ENCODE measurements at regions not wholly inside any gene's neighbourhood (a gene's known extent, or its start where the extent isn't known, plus 50 kb on each side); places are given as distances from the start of the nearest gene placed in this dataset.

DNA sequence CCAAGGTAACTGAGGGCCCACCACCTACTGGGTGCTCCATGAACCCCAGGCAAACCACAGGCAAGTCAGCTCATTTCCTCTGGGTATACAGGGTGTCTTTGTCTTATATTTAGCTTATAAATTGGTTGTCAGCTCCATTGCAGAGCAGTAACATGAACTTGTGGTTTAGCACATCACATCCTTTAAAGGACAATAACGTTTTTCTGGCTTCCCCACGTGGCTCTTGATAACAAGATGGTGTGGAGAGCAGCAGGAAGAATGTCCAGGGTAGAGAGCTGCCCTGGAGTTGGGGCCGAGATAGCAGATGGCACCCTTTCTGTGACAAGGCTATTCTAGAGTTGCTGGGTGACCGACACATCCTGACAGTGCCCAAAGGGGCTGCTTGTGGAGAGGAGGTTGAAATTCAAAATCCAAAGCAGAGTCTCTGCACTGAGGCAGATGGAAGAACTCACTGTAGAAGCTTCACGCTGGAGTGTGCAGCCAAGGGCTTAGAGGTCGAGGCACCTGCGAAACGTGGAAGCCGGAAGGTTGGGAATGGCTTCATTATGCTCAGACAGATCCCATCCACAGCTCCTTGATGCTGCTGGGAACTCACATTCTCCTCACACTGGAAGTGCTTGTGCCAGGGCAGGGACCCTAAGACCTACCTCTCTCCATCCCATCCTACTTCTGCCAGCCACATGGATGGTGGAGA lies 133.0 kb upstream of the FRY start:
- DNase-seq: no peak

DNA sequence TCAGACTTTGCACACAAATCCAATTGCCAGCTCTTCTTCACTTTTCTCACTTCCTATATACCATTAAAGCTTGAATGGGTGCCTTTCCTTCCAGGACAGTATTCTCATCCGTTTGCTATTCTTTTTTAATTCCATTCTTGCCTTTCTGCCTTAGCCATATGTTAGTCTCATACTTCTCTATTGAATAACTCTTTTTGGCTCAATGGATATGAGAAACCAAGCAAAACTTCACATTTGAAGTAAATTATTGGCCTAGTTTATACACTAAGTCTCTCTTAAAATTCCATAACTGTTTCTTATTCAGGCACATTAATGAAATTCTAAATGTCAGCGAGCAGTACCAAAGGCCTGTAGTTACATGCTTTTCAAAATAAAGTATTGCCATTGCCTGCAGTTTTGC lies 129.6 kb upstream of the FRY start:
- no peak for DNase-seq

DNA sequence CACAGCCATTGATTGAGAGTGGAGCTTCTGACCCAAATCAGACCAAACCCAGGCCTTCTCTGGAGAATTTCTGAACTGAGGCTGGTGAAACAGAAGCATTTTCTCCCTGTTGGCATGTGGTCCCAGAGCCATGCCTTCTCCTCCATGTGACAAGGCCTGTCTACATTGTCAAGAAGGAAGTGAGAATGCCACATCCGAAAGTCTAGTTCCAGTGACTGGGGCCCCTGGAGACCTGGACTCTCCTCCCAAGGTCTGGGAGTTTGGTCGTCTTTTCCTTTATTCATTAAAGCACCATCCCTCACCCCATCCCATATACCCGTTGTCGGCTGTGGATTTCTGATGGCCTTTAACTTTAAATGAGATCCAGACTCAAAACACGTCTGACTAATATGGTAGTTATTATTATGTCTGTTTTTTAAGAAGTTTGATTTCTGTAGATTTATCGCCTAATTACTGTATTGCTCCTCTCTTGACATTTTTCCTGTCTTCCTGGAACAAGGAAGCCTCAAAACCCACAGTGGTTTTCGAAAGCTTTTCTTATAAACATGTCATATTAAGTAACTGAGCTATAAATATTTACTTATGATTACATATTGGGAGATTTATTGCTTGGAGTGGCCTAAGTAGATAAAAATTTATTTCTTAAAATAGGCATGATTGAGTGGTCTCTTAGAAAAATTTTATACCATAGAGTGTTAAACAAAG lies 128.3 kb upstream of the FRY start:
- no peak for DNase-seq

DNA sequence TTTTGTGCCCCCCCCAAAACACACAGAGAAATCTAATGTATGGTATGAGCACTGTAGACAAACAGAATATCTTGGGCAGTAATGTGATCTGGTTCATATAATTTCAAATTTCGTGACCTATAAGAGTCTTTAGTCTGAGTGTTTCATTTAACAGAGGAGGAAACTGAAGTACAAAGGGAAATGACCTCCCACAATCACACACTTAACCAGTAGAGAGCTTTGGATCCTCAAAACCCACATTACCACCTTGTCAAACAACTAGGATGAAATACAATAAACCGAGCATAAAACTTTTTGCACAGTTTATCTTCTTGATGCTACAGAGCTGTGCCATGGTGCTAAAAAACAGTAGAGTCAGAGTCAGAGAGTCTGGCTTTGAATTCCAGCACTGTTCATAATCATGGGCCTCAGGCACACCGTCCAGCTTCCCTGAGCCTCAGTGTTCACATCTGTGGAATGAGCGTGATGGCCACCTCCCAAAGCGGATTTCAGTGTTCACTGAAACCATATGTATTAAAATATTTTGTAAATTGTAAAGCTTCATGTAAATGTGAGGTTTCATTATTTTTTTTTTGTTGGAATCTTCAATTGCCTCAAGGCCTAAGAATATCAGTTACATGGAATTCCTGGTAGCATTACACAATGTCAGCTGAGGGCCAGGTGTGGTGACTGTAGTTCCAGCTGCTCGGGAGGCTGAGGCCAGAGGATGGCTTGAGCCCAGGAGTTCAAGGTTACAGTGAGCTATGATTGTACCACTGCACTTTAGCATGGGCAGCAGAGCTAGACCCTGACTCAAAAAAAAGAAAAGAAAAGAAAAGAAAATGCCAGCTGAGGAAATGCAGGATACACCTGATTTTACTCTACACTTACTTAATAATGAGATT lies 126.4 kb upstream of the FRY start:
- DNase-seq: no peak

DNA sequence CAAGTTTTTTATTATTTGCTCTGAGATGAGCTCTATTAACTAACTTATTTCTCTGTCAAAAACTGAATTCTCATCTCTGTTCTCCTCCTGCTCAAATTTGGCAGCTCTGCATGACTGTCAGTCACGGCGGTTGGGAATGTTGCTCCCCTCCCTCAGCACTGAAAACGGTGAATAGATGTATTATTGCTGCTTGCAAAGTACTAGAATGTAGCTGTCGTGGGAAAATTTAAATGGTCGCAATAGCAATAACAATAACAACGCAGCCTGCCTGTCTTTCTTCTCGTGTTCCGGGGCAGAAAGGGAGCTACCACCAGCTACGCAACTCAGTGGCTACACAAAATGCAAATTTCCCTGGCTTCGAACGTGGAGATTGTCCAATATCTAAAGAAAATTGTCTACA lies 125.6 kb upstream of the FRY start:
- no peak for DNase-seq

DNA sequence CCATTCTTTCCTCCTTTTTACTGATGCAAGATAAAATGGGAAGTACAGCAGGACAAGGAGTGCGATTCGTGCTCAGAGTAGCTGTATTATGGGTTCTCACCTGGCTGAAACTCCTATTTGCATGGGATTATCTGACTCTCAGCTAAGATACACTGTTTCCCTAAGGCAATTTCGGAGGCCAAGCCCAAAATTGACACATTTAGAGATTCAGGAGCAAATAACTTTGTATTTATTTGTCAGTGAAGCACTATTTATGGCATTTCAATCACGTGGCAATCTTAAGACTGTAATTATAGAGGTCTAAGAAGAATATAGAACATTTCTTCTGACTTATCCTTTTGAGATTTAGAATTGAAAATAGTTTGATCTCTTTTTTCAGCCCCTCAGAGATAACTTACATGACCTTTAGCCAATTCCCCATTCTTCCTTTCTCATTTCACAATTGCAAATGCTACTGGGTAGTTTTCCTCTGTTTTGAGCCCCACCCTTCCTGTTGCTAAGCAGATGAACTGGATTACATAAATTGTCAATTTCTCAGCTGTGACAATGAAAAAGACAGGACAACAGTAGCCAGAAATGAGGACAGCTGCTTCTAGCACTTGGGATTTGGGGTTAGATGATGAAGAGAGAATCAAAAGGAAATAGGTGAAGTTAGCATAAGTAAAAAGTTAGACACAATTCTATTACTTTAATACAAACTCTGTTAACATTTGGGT lies 122.7 kb upstream of the FRY start:
- no peak for DNase-seq

DNA sequence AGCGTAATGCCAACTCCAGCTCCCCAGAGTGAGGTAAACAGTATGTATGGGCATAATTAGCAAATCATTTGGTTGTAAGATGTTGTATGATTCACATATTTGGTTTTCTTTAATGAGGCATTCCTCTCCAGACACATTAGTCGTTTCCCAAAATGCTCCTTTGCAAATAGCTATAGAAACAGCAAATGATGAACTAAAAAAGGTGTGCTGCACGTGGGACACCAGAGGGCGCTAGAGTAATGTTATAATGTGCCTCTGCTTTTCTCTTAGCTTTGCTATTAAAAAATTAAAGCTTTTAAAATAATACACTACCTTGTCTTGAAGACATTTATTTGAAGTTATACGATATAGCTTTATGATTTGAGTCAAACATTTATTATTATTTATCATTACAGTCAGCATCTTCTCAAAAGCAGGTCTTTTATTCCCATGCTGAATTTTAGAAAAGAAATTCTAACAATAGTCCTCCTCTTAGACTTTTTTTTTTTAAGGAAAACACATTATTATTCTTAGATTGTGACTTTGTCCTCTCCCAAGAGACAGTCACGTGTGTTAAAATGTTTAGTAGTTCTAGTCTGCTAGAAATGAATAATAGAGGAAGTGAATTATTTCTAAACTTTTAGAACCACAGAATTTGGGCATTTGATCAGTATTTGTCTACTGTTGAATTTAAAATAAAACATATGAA lies 121.6 kb upstream of the FRY start:
- DNase-seq: peak; percentile 21

DNA sequence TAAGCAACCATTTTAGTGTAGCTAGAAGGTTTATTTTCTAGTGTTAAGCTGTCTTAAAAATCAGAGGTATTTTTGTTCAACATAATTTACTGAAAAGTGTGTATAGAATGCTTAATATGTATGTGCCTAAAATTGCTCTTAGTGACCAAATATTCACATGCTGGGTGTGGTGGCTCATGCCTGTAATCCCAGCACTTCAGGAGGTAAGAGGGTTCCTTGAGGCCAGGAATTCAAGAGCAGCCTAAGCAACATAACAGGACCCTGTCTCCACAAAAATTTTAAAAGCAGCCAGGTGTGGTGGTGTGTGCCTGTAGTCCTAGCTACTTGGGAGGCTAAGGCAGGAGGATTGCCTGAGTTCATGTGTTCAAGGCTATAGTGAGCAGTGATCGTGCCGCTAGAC lies 120.9 kb upstream of the FRY start:
- DNase-seq: no peak

DNA sequence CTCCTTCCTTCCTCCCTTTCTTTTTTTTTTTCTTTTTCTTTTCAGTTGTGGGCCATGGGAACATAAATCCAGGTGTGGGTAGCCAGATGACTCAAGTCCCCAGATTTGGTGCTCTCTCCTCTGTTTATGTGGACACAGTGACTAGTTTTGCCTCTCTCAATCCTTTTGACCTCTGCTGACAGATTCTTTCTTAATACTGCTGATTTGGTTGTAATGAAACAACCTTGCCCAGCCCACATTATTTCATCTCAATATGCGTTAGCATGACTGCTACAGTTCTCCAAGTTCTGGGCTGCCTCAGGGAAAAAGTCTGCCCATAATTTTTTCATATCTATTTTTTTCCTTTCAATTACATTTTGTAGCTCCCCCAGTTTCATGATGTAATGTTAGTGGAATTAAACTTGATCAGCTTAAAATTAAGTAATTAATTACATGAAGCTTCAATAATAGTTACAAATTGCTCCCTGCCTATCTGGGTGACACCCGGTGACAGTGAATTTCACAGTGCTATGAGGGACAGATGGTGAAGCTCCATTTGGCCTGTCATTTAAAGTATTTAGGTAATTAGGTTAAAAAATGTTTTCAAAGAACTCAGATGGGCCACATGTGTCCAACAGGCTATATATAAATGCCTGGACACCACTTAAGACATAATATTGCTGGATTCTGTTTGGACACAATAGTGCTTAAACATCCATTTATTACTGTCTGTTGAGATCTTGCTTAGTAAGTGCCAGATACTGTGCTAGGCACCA lies 118.8 kb upstream of the FRY start:
- DNase-seq: no peak

DNA sequence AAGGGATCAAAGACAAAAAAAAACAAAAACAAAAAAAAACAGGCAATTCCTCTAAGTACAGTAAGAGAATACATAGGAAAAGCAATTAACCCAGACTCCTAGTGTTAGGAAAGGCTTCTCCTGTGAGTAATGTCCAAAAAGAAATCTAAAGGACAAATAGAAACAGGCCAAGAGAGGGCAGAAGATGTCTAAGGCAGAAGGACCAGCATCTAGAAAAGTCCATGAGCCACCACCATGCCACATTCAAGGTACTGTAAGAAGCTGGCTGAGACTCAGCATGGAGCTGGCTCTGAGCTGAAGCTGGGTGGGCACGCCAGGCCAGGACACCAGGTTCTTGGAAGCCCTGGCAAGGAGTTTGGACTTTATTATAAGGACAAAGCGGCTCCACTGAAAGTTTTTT lies 118.1 kb upstream of the FRY start:
- no peak for DNase-seq

DNA sequence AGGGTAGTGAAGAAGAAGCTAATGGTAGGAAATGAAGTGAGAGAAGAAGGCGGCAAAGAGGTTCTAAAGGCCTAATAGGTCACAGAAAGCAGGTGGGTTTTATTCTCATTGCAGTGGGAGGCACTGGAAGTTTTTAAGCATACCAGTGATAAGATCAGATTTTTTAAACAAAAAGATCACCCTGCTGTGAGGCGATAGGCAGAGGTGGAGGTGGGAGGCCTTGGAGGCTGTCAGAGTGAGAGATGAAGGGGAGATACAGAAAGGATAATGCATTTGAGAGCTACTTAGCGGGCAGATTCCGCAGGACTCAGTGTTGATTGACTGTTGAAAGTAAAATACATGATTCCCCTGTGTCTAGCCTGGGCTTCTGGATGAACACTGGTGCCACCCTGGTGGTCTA lies 116.7 kb upstream of the FRY start:
- no peak for DNase-seq

DNA sequence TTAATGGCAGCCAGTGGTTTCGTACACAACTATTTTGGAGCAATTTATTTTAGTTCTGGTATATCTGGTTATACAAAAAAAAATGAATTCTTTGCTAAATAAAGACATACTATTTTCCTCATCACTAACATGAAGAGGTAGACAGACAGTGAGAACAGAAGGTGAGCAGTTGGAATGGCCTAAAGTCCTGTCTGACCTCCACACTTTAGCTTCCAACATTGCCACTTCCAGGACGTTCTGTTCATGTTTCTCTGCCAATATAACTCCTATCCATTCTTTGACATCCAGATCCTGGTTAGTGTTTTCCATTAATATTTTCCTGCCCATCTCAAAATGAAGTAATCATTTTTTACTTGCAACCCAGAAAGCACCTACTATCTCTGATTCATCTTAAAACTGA lies 112.9 kb upstream of the FRY start:
- no peak for DNase-seq

DNA sequence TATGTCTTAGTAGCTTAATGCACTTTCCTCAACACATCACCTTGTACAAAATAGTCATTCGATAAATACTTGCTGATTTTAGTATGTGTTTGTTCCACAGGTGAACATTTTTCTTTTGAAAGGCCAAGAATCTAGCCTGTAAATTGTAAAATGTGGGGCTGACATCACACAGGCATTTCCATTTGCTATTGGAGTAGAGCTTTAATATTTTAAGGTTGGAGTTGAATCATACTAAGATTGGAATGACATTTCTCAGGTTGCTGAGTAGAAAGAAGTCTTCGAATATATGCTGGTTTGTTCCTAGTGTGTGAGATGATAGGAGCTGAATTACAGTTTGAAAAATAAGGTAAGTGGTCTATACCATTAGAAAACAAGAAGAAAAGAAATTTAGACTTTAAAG lies 112.3 kb upstream of the FRY start:
- no peak for DNase-seq

DNA sequence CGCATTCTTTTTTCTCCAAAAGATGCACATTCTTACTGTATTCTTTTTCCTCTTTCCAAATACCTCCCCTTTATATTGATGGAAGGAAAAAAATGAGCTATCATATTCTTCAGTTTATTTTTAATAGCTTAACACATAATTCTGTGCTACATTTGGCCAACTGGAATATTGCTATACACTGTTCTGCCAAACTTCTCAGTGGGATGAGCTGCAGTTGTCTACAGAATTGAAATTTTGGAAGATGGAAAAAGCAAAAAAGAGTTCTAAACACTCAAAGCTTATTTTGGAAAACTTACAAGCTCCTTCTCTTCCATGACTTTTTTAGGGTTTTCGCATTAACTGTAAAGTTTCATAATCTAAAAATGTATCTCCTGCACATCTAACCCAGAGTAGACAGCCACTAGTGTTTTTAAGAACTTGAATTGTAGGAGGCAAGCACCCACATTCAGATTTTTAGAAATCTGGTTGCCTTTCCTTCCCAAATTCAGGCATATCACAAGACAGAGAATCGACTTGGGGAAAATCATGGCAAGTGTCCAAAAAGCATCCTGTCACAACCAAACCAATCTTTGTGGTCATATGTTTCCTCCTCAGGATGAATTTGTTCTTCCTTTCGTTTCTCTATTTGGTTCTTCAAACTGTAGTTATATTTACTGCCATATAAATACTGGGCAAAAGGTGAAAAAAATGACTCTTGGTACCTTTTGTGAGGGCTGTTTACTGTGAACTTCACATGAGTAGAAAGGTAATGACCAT lies 111.4 kb upstream of the FRY start:
- DNase-seq: no peak

DNA sequence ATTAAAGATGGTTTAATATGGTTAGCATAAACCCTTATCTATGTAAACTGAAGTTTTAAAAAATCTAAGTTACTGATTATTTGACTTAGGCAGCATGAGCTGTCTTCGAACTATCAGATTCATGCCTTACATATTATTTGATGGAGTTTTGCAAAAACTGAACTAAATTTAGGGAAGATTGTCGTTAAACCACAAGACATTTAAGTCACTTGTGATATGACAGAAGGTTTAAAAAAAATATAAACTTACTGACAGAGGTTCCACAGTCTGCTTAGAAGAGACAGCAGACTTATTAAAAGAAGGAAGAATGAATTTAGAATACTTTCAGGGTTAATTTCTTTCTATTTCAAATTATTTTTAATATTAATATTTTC lies 110.9 kb upstream of the FRY start:
- no peak for DNase-seq

DNA sequence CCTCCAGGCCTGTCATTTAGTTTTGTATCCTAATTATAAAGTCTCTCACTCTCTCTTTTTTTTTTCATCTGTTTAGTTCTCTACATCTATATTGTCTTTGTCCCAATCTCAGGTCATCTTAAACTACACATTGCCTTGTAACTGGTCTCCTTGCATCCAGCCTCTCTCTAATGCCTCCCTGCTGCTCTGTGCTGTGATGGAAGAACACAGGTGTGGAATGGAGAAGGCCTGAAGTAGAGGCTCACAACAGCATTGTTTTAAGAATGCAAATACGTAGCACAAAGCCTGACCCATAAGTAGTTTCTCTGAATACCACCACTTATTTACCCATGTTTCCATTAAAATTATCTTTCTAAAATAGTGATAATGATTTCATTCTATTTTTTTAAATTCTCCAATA lies 108.8 kb upstream of the FRY start:
- DNase-seq: no peak

DNA sequence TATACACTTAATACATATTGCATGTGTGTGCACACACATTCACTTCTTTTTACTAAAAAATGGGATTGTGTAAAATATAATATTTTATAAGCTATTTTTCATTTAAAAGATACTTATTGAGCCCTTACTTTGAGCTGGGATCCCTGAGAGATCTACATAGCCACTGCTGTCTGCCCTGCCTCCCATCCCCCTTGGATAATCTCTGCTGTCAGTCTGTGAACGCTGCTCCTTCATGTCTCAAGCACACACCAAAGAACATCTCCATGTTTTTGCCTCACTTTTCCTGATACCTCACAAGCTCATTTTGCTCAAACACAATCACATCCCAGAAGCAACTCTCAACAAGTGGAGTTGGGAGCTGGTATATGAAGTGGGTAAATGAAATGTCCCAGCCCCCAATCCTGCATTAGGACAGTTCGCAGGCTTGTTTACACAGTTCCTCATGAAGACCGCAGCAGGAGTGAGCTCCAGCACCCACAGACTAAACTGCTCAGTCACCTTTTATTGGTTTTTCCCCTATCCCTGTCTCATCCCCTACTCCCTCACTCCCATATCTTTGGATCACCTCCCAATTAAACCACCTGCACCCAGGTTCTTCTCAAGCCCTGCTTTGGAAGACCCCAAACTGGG lies 108.3 kb upstream of the FRY start:
- DNase-seq: no peak

DNA sequence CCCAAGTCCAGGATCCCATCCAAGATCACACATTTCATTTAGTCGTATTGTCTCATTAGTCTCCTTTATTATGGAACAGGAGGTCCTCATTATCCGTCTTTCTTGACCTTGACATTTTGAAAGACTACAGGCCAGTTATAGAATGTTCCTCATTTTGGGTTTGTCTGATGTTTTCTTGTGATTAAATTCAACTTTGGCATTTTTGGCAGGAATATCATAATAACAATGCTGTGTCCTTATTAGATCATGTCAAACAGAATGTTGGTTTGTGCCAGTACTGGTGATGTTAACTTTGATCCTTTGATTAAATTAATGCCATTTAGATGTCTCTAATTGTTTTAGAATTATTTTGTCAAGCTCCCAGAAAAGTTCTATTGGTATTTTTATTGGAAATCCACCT lies 106.5 kb upstream of the FRY start:
- no peak for DNase-seq

DNA sequence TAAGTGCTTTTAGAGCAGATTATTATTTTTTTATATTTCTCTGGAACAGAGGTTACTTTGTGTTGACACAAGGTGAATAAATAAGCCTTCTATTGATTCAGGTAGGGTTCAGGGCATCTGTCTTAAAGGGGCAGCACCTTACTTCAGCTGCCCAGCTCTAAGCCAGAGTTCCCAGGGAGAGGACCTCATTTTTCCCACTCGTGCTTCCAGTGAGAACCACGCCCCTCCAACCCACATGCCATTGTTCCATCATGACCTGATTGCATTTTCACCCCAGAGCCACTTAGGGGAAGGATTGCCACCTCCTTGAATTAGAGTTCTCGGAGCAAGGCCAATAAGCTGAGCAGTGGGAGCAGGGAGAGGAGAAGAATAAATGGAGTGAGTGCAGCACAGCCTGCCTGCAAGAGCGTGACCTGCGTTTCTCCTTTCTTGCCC lies 104.3 kb upstream of the FRY start:
- no peak for DNase-seq

DNA sequence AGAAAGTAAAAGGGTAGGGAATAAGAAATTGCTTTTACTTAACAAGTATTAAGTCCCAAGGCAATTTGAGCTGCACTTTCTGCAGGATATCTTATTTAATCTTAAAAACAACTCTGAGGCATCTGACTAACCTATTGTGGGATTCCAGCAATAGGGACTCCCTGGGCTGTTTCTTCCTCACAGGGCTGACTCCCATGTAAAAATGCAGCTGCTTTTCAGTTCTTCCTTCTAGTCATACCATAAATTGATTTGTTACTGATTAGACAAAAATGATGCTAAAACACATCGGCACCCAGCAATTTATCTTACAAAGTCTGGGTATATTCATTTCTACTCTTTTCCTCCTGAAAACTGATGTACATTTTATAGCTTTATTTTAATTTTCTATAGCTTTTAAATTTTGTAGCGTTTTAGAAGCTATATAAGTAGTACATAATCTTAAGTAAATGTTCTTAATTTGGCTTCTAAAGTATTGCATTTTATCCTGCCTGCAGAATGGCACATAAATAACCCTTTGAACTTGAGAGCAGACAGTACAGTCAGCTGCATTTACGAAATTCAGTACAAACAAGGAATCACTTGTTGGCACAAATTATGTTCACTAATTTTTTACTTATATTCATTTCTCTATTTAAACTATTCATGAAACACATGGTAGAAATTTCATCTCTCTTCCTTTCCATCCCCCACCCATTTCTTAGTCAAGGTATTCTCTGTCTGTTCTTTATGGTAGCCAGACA lies 102.4 kb upstream of the FRY start:
- DNase-seq: no peak
